Muscle of leg (tissue), 3 donors: ENCODE measurements at regions not wholly inside any gene's neighbourhood (a gene's known extent, or its start where the extent isn't known, plus 50 kb on each side); places are given as distances from the start of the nearest gene placed in this dataset.

ENCODE experiments used
- DNase-seq: peaks from one replicate; pipeline ENCODE4 v3.0.0; 2013
- H3K27ac ChIP-seq: one replicate; pipeline ENCODE4 v1.5.1; 2013; ENCODE audit warnings: mild to moderate bottlenecking, low read length, control low read depth
- H3K27me3 ChIP-seq: one replicate; pipeline ENCODE4 v1.6.1; 2013; ENCODE audit warnings: low read length; ENCODE audit not compliant: control insufficient read depth, insufficient read depth
- H3K36me3 ChIP-seq: one replicate; pipeline ENCODE4 v1.6.1; 2013; ENCODE audit warnings: low read length; ENCODE audit not compliant: control insufficient read depth, insufficient read depth
- H3K4me1 ChIP-seq: one replicate; pipeline ENCODE4 v1.6.1; 2013; ENCODE audit warnings: low read length; ENCODE audit not compliant: control insufficient read depth, insufficient read depth
- H3K4me3 ChIP-seq: one replicate; pipeline ENCODE4 v1.5.1; 2013; ENCODE audit warnings: low read length, control low read depth
- H3K9me3 ChIP-seq: replicated peaks from 2 replicates; pipeline ENCODE4 v1.6.1; 2013; ENCODE audit warnings: low read depth, low read length; ENCODE audit not compliant: control insufficient read depth
- WGBS: methylation state at CpG from one replicate; pipeline ENCODE4 v1.1.5; 2013; ENCODE audit warnings: missing lambda C conversion rate; ENCODE audit not compliant: insufficient coverage; 5-methylcytosine and 5-hydroxymethylcytosine counted together

- Histone ChIP-seq H3K4me3 (no peak overlapping the region), H3K9me3 (peaks cover 9% of the 10 kb centered on the region), H3K36me3 (no peaks in the 10 kb centered on the region), H3K27ac (no peak overlapping the region), H3K27me3 (no peaks in the 10 kb centered on the region), H3K4me1 (peaks cover 2% of the 10 kb centered on the region)
- DNase-seq = no peak
- 94% methylated on average over 3 of the region's 9 CpGs for WGBS
Observed at GRCh38 chr6:169019727-169020491, 233.7 kb downstream of the THBS2 start.

GRCh38 chr6:169019111-169019510 lies 234.5 kb downstream of the THBS2 start:
- Histone ChIP-seq H3K27me3 (no peaks in the 10 kb centered on the region), H3K36me3 (no peaks in the 10 kb centered on the region), H3K4me3 (no peak overlapping the region), H3K4me1 (peaks cover 2% of the 10 kb centered on the region), H3K9me3 (peaks cover 9% of the 10 kb centered on the region), H3K27ac (no peak overlapping the region)
- WGBS = 60% methylated on average over 1 of the region's 3 CpGs
- DNase-seq = no peak

GRCh38 chr6:169016758-169017157 lies 236.9 kb downstream of the THBS2 start:
- DNase-seq = no peak
- no peaks in the 10 kb centered on the region for H3K27me3 ChIP-seq
- H3K27ac ChIP-seq = no peak overlapping the region
- peaks cover 2% of the 10 kb centered on the region for H3K4me1 ChIP-seq
- no peaks in the 10 kb centered on the region for H3K36me3 ChIP-seq
- no peak overlapping the region for H3K4me3 ChIP-seq
- peaks cover 9% of the 10 kb centered on the region for H3K9me3 ChIP-seq

- no peak for DNase-seq
- no CpG with 5 or more reads among the region's 5 CpGs for WGBS
- Histone ChIP-seq H3K4me1 (no peaks in the 10 kb centered on the region), H3K4me3 (no peak overlapping the region), H3K27me3 (no peaks in the 10 kb centered on the region), H3K27ac (no peak overlapping the region), H3K9me3 (peaks cover 9% of the 10 kb centered on the region), H3K36me3 (no peaks in the 10 kb centered on the region)
Observed at GRCh38 chr6:169014211-169015197, 239.1 kb downstream of the THBS2 start.

GRCh38 chr6:169009628-169010027 lies 244.0 kb downstream of the THBS2 start:
- Histone ChIP-seq H3K27ac (no peak overlapping the region), H3K4me3 (no peak overlapping the region), H3K9me3 (no peaks in the 10 kb centered on the region), H3K4me1 (no peaks in the 10 kb centered on the region), H3K27me3 (no peaks in the 10 kb centered on the region), H3K36me3 (no peaks in the 10 kb centered on the region)
- no peak for DNase-seq
- 100% methylated on average over 1 of the region's 3 CpGs for WGBS

- no CpG with 5 or more reads among the region's 4 CpGs for WGBS
- Histone ChIP-seq H3K27ac (no peak overlapping the region), H3K4me1 (no peaks in the 10 kb centered on the region), H3K9me3 (no peaks in the 10 kb centered on the region), H3K4me3 (no peak overlapping the region), H3K36me3 (no peaks in the 10 kb centered on the region), H3K27me3 (no peaks in the 10 kb centered on the region)
- DNase-seq = no peak
Observed at GRCh38 chr6:169008641-169009257, 244.9 kb downstream of the THBS2 start.

- H3K4me3 ChIP-seq = no peak overlapping the region
- no peaks in the 10 kb centered on the region for H3K27me3 ChIP-seq
- H3K4me1 ChIP-seq = no peaks in the 10 kb centered on the region
- WGBS = 40% methylated on average over 1 of the region's 8 CpGs
- H3K9me3 ChIP-seq = no peaks in the 10 kb centered on the region
- DNase-seq = peak; percentile 57
- no peak overlapping the region for H3K27ac ChIP-seq
- no peaks in the 10 kb centered on the region for H3K36me3 ChIP-seq
Observed at GRCh38 chr6:169005166-169005565, 248.5 kb downstream of the THBS2 start.

GRCh38 chr6:169000022-169000421 lies 253.6 kb downstream of the THBS2 start:
- H3K27me3 ChIP-seq = no peaks in the 10 kb centered on the region
- H3K27ac ChIP-seq = no peak overlapping the region
- H3K9me3 ChIP-seq = no peaks in the 10 kb centered on the region
- no peaks in the 10 kb centered on the region for H3K4me1 ChIP-seq
- H3K36me3 ChIP-seq = no peaks in the 10 kb centered on the region
- 89% methylated on average over 9 of the region's 15 CpGs for WGBS
- DNase-seq = no peak
- H3K4me3 ChIP-seq = no peak overlapping the region

GRCh38 chr6:168999392-168999791 lies 254.3 kb downstream of the THBS2 start:
- Histone ChIP-seq H3K27me3 (no peaks in the 10 kb centered on the region), H3K4me3 (no peak overlapping the region), H3K36me3 (no peaks in the 10 kb centered on the region), H3K27ac (no peak overlapping the region), H3K4me1 (no peaks in the 10 kb centered on the region), H3K9me3 (no peaks in the 10 kb centered on the region)
- no peak for DNase-seq
- 94% methylated on average over 4 of the region's 13 CpGs for WGBS

GRCh38 chr6:168996356-168996625 lies 257.4 kb downstream of the THBS2 start:
- no peaks in the 10 kb centered on the region for H3K9me3 ChIP-seq
- no peak overlapping the region for H3K27ac ChIP-seq
- no peaks in the 10 kb centered on the region for H3K27me3 ChIP-seq
- peak; percentile 68 for DNase-seq
- no peak overlapping the region for H3K4me3 ChIP-seq
- 51% methylated on average over 9 of the region's 9 CpGs for WGBS
- no peaks in the 10 kb centered on the region for H3K36me3 ChIP-seq
- no peaks in the 10 kb centered on the region for H3K4me1 ChIP-seq
